ENCODE measurements at regions not wholly inside any gene's neighbourhood (a gene's known extent, or its start where the extent isn't known, plus 50 kb on each side); places are given as distances from the start of the nearest gene placed in this dataset.

- H3K36me3 ChIP-seq = no peaks in the 10 kb centered on the region
- H3K4me3 ChIP-seq = no peak overlapping the region
- no peak for TF ChIP-seq CTCF (IDR thresholded peaks at IDR 0.05)
- no peak for TF ChIP-seq POLR2A (IDR thresholded peaks at IDR 0.05)
- no peak overlapping the region for H3K27ac ChIP-seq
- no peaks in the 10 kb centered on the region for H3K9me3 ChIP-seq
- no peak for DNase-seq
- H3K27me3 ChIP-seq = no peaks in the 10 kb centered on the region
- H3K4me1 ChIP-seq = no peaks in the 10 kb centered on the region
These were observed 287.8 kb upstream of the SETBP1 start for GRCh38 chr18:44392933-44393332.

- TF ChIP-seq CTCF (IDR thresholded peaks at IDR 0.05) = no peak
- no peak for TF ChIP-seq POLR2A (IDR thresholded peaks at IDR 0.05)
- Histone ChIP-seq H3K36me3 (no peaks in the 10 kb centered on the region), H3K9me3 (no peaks in the 10 kb centered on the region), H3K4me3 (no peak overlapping the region), H3K4me1 (no peaks in the 10 kb centered on the region), H3K27me3 (no peaks in the 10 kb centered on the region), H3K27ac (no peak overlapping the region)
- no peak for DNase-seq
These were observed 287.3 kb upstream of the SETBP1 start for GRCh38 chr18:44393406-44393805.

DNA sequence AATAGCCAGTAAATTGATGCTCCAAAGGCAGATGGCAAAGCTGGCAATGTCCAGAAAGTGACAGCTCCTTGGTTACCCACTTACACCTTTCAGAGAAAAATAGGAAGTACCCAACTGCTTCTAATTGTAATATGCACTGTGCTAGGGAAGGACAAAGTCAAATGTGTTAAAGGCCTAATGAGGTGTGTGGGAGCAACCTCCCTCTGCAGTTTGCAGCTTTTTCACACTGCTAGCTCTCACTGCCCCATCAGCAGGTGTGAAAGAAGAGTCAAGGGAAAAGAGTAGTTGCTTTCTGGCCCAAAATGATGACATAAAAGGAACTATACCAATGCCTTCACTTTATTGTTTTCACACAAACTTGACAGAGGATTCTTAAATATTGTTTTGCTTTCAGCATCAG lies 284.1 kb upstream of the SETBP1 start:
- DNase-seq = no peak
- Histone ChIP-seq H3K4me3 (no peak overlapping the region), H3K4me1 (no peaks in the 10 kb centered on the region), H3K9me3 (no peaks in the 10 kb centered on the region), H3K27me3 (no peaks in the 10 kb centered on the region), H3K36me3 (no peaks in the 10 kb centered on the region), H3K27ac (no peak overlapping the region)
- no peak for TF ChIP-seq CTCF (IDR thresholded peaks at IDR 0.05)
- TF ChIP-seq POLR2A (IDR thresholded peaks at IDR 0.05) = no peak

- Histone ChIP-seq H3K27me3 (no peaks in the 10 kb centered on the region), H3K4me3 (no peak overlapping the region), H3K27ac (no peak overlapping the region), H3K4me1 (no peaks in the 10 kb centered on the region), H3K36me3 (no peaks in the 10 kb centered on the region), H3K9me3 (no peaks in the 10 kb centered on the region)
- no peak for DNase-seq
- TF ChIP-seq CTCF (IDR thresholded peaks at IDR 0.05) = no peak
- TF ChIP-seq POLR2A (IDR thresholded peaks at IDR 0.05) = no peak
These were observed 271.6 kb upstream of the SETBP1 start for GRCh38 chr18:44409071-44409470.

- TF ChIP-seq POLR2A (IDR thresholded peaks at IDR 0.05) (no peak), CTCF (IDR thresholded peaks at IDR 0.05) (no peak)
- H3K27ac ChIP-seq = no peak overlapping the region
- H3K36me3 ChIP-seq = no peaks in the 10 kb centered on the region
- no peaks in the 10 kb centered on the region for H3K27me3 ChIP-seq
- no peak overlapping the region for H3K4me3 ChIP-seq
- DNase-seq = no peak
- H3K9me3 ChIP-seq = no peaks in the 10 kb centered on the region
- no peaks in the 10 kb centered on the region for H3K4me1 ChIP-seq
These were observed 271.2 kb upstream of the SETBP1 start for GRCh38 chr18:44409515-44409914.

DNA sequence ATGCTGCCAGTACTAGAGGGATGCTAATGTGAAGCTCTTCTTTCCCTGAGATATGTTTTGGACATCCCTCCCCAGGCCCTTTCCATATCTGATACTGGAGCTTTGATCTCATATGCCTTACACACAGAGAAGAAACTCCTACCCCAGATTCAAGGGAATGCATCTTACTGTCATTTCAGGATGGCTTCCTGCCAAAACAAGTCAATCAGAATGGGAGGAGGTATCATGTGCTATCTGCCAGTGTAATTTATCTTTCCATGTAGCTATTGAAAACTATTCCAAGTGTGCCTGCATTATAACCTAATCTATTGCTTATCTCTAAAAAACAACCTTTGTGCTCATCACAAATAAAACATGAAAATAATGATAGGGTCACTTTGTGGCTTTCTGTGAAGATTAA lies 269.9 kb upstream of the SETBP1 start:
- Histone ChIP-seq H3K4me1 (no peaks in the 10 kb centered on the region), H3K4me3 (no peak overlapping the region), H3K36me3 (no peaks in the 10 kb centered on the region), H3K27ac (no peak overlapping the region), H3K9me3 (no peaks in the 10 kb centered on the region), H3K27me3 (no peaks in the 10 kb centered on the region)
- no peak for TF ChIP-seq CTCF (IDR thresholded peaks at IDR 0.05)
- no peak for TF ChIP-seq POLR2A (IDR thresholded peaks at IDR 0.05)
- DNase-seq = no peak

Measured in Peyer's patch (tissue), 4 donors.